GM11168 (cell line): ENCODE measurements at regions not wholly inside any gene's neighbourhood (a gene's known extent, or its start where the extent isn't known, plus 50 kb on each side); places are given as distances from the start of the nearest gene placed in this dataset.

Experiments used
- in situ Hi-C: fragments of 300-500 bp; cut with MboI; formaldehyde crosslinking; loops from one replicate; pipeline ENCODE4 v1.12.0; 2022; ENCODE audit warnings: low sequenced_read_pairs; ENCODE audit not compliant: unreplicated experiment

- in situ Hi-C loops, result no loop called here
These were observed 513.6 kb downstream of the PLPP3 start for GRCh38 chr1:56065729-56066128.

- in situ Hi-C loops, result no loop called here
These were observed 514.7 kb downstream of the PLPP3 start for GRCh38 chr1:56064705-56065104.

- in situ Hi-C loops, result no loop called here
These were observed 515.9 kb downstream of the PLPP3 start for GRCh38 chr1:56063461-56063860.

- in situ Hi-C loops, result no loop called here
These were observed 516.7 kb downstream of the PLPP3 start for GRCh38 chr1:56062625-56063024.

- in situ Hi-C loops, result no loop called here
These were observed 517.5 kb downstream of the PLPP3 start for GRCh38 chr1:56061824-56062223.

GRCh38 chr1:56060906-56061305 is 518.5 kb downstream of the PLPP3 start:
- in situ Hi-C loops, result no loop called here

GRCh38 chr1:56057466-56058405 is 521.6 kb downstream of the PLPP3 start:
- in situ Hi-C loops, result no loop called here

GRCh38 chr1:56056438-56057287 is 522.7 kb downstream of the PLPP3 start:
- in situ Hi-C loops, result no loop called here

- in situ Hi-C loops, result no loop called here
These were observed 524.4 kb downstream of the PLPP3 start for GRCh38 chr1:56054959-56055358.

GRCh38 chr1:56052041-56052440 is 527.3 kb downstream of the PLPP3 start:
- in situ Hi-C loops, result no loop called here

- in situ Hi-C loops, result no loop called here
These were observed 528.5 kb downstream of the PLPP3 start for GRCh38 chr1:56050911-56051310.

GRCh38 chr1:56045477-56045876 is 533.9 kb downstream of the PLPP3 start:
- in situ Hi-C loops, result no loop called here

- in situ Hi-C loops, result no loop called here
These were observed 534.3 kb downstream of the PLPP3 start for GRCh38 chr1:56045062-56045461.

GRCh38 chr1:56036479-56036878 is 542.9 kb downstream of the PLPP3 start:
- in situ Hi-C loops, result no loop called here

GRCh38 chr1:56034847-56035481 is 544.4 kb downstream of the PLPP3 start:
- in situ Hi-C loops, result no loop called here

GRCh38 chr1:56034222-56034621 is 545.1 kb downstream of the PLPP3 start:
- in situ Hi-C loops, result no loop called here

GRCh38 chr1:56033321-56034037 is 545.9 kb downstream of the PLPP3 start:
- in situ Hi-C loops, result no loop called here

- in situ Hi-C loops, result no loop called here
These were observed 547.2 kb downstream of the PLPP3 start for GRCh38 chr1:56032096-56032676.

GRCh38 chr1:56031001-56031400 is 548.4 kb downstream of the PLPP3 start:
- in situ Hi-C loops, result no loop called here
